T-helper 2 cell treated with Interferon-gamma antibody and Interleukin-4, amounts not matched to agents 5 μg/mL and 100 μg/mL, for 36 hours (primary cell): ENCODE measurements at regions not wholly inside any gene's neighbourhood (a gene's known extent, or its start where the extent isn't known, plus 50 kb on each side); places are given as distances from the start of the nearest gene placed in this dataset.
A peak's percentile ranks its signal among the peaks of the same experiment; 100 is the strongest.

ENCODE experiments used
- DNase-seq: peaks from one replicate; pipeline ENCODE4 v3.0.0; 2021; ENCODE audit warnings: low spot score
- H3K27ac Mint-ChIP-seq: one replicate; pipeline ENCODE4 v1.8.0; 2021; ENCODE audit warnings: mild to moderate bottlenecking, mixed read lengths
- H3K27me3 Mint-ChIP-seq: one replicate; pipeline ENCODE4 v1.8.0; 2021; ENCODE audit warnings: low read depth, mixed read lengths
- H3K36me3 Mint-ChIP-seq: one replicate; pipeline ENCODE4 v1.8.0; 2021; ENCODE audit warnings: low read depth, mixed read lengths
- H3K4me1 Mint-ChIP-seq: one replicate; pipeline ENCODE4 v1.8.0; 2021; ENCODE audit warnings: low read depth, mixed read lengths
- H3K4me3 Mint-ChIP-seq: one replicate; pipeline ENCODE4 v1.8.0; 2022; ENCODE audit warnings: mild to moderate bottlenecking, moderate library complexity, mixed read lengths
- H3K9me3 Mint-ChIP-seq: one replicate; pipeline ENCODE4 v1.8.0; 2021; ENCODE audit warnings: mixed read lengths

DNA sequence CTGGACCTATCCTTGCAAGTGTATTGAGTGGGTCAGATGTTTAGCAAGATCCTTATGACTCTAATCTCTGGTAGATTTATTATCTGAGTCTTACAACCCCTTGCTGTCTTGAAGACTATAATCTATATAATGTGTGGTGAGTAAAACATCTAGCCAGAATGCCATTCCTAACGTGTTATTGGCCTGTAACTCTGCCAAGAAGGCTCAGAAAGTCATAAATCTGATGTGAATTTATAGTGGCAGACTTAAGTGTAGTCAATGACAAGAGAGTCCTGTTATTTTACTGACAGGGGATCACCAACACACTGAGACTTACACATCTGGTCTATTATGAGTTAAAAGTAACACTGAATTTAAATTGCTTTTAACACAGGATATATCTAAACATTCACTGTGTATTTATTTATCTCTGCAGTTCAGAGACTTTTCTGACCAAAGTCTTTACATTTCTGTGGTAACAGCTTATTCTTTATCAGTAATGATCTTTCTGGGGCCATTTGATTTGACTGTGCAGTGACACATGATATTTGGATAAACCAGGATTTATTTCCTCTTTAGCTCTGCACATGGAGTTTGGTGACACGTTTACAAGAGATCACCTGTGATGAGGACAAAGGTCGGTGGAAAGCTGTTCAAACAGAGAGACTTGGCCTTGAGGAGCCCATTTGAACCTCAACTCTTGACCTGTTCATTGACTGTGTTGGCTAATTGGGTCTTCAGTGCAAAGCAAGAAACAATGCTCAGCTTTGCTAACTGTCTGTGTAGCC is 415.8 kb downstream of the STIM2 start:
- Mint-ChIP-seq H3K4me1 (no peaks in the 10 kb centered on the region), H3K27me3 (no peaks in the 10 kb centered on the region), H3K9me3 (no peaks in the 10 kb centered on the region), H3K4me3 (no peak overlapping the region), H3K36me3 (no peaks in the 10 kb centered on the region), H3K27ac (no peak overlapping the region)
- no peak for DNase-seq

DNA sequence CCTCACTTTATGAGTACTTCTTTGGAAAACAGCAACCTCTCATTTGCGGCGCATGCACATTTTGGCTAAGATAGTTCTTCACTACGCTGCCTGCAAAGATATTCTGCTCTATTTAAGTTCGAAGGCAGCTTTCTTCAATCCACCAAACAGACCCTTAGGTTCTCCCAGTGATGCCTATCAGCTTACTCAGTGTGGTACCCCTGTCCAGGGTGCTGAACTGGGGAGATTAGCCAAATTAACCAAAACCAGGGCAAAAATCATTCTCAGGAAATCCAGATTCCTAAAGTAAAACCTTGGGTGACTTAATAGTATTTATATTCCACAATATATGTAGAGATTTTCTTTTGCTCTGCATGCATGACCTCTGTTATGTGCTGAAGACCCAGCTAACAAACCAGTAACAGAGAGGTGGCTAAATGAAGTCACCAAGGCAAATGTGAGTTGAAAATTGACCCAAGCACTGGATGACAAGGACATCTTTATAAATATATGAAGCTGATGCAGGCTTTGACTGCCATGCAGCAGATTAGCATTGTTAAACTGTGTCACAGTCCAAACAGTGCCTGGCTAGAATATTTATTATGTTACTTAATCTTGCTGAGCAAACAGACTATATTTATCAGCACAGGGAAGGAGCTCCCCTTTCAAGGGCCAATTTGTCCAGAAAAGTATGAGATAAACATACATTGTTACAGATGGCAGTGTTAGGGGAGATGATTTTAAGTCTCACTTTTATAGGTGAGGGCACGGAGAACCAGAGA is 418.2 kb downstream of the STIM2 start:
- DNase-seq: no peak
- H3K36me3 Mint-ChIP-seq: no peaks in the 10 kb centered on the region
- H3K4me3 Mint-ChIP-seq: no peak overlapping the region
- H3K27me3 Mint-ChIP-seq: no peaks in the 10 kb centered on the region
- no peaks in the 10 kb centered on the region for H3K9me3 Mint-ChIP-seq
- H3K27ac Mint-ChIP-seq: no peak overlapping the region
- no peaks in the 10 kb centered on the region for H3K4me1 Mint-ChIP-seq

DNA sequence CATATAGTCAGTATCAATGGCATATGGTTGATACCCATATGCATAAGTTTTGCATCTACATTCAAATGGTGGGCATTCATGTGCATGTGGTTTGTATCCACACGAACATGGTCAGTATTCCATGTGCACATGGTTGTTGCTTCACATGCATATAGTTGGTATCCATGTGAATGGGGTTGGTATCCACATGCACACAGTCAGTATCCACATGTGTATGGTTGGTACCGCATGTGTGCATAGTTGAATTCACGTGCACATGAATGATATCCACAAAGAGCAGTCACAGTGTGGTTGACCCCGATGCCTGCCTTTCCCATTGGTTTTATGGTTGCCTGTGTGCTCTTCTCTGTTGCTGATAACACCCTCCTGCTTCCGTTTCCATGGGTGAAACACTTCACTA is 427.9 kb downstream of the STIM2 start:
- H3K9me3 Mint-ChIP-seq: no peaks in the 10 kb centered on the region
- no peaks in the 10 kb centered on the region for H3K36me3 Mint-ChIP-seq
- H3K4me1 Mint-ChIP-seq: no peaks in the 10 kb centered on the region
- no peak overlapping the region for H3K27ac Mint-ChIP-seq
- H3K4me3 Mint-ChIP-seq: no peak overlapping the region
- no peak for DNase-seq
- no peaks in the 10 kb centered on the region for H3K27me3 Mint-ChIP-seq

DNA sequence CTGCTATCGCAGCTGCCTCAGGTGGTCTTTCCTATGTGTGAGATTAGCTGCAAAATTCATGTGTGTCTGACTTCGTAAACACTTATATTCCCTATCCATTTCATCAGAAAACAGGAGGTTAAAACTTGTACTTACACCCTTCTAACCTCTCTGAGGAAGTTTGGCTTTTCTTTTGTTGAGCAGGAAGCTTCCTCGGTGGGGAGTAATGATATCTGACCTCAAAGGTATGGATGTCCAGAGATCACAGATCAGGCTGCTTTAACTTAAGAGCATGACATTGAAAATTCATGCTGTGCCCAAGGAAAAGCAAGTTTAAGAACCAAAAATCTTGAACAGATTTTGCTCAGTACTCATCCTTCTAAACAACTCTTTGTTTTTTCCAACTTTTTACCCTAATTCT is 429.1 kb downstream of the STIM2 start:
- H3K4me1 Mint-ChIP-seq: no peaks in the 10 kb centered on the region
- H3K4me3 Mint-ChIP-seq: no peak overlapping the region
- no peaks in the 10 kb centered on the region for H3K27me3 Mint-ChIP-seq
- H3K27ac Mint-ChIP-seq: no peak overlapping the region
- no peaks in the 10 kb centered on the region for H3K9me3 Mint-ChIP-seq
- no peak for DNase-seq
- no peaks in the 10 kb centered on the region for H3K36me3 Mint-ChIP-seq

DNA sequence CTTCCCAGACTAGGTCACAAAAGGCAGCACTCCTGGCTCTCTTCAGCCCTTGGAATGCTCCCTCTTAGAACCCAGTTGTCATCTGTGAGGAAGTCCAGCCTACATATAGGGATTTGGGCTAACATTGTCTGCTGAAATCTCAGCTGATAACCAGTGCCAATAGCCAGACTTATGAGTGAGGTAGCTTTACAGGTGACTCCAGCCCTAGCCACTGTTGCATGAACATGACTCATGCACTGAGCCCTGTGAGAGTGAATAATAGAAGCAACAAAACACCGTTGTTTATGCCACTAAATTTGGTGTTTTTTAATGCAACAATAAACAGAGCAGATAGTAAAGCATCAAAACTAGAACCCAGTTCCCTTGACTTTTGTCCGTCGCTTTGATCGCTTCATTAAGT is 433.2 kb downstream of the STIM2 start:
- H3K4me3 Mint-ChIP-seq: no peak overlapping the region
- no peak for DNase-seq
- H3K4me1 Mint-ChIP-seq: no peaks in the 10 kb centered on the region
- no peaks in the 10 kb centered on the region for H3K9me3 Mint-ChIP-seq
- no peak overlapping the region for H3K27ac Mint-ChIP-seq
- no peaks in the 10 kb centered on the region for H3K36me3 Mint-ChIP-seq
- H3K27me3 Mint-ChIP-seq: no peaks in the 10 kb centered on the region

DNA sequence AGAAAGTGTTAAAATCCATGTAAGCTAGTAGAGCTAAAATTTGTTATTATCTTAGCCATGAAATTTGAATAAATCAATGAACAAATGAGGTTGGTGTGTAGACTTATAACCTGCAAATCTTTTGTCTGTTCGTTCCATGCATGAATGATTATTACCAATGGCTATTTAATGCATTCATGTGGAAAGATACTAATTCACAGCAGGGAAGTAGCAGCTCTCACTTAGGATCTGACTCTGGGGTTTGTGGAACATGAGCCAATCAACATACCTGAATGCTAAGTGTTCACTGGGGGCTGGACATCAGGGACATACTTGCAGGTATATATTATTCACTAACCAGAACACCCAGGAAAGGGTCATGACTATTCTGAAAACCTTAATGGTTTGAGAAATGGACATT is 444.1 kb downstream of the STIM2 start:
- Mint-ChIP-seq H3K4me3 (no peak overlapping the region), H3K27ac (no peak overlapping the region), H3K36me3 (no peaks in the 10 kb centered on the region), H3K27me3 (no peaks in the 10 kb centered on the region), H3K4me1 (no peaks in the 10 kb centered on the region), H3K9me3 (peaks cover 6% of the 10 kb centered on the region)
- DNase-seq: no peak

DNA sequence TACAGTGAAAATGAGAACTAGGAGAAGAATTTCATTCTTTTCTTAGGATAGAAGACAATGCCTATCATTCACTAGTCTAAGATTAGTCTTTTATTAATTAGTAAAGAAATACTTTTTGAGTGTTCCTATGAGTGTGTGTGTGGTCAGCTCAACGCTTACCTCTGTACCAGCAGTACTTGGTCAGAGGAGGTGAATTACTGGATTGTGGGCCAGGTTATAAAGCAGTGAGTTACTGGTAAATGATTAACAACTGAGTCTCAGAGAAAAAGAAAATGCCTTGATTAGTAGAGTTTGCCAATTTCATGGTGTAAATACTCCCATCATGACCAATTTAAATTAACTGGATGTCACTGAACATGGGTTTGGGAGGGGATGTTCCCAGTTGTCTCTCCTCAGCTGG is 444.6 kb downstream of the STIM2 start:
- no peak overlapping the region for H3K4me3 Mint-ChIP-seq
- peaks cover 6% of the 10 kb centered on the region for H3K9me3 Mint-ChIP-seq
- no peaks in the 10 kb centered on the region for H3K4me1 Mint-ChIP-seq
- no peaks in the 10 kb centered on the region for H3K27me3 Mint-ChIP-seq
- H3K27ac Mint-ChIP-seq: no peak overlapping the region
- no peaks in the 10 kb centered on the region for H3K36me3 Mint-ChIP-seq
- no peak for DNase-seq

DNA sequence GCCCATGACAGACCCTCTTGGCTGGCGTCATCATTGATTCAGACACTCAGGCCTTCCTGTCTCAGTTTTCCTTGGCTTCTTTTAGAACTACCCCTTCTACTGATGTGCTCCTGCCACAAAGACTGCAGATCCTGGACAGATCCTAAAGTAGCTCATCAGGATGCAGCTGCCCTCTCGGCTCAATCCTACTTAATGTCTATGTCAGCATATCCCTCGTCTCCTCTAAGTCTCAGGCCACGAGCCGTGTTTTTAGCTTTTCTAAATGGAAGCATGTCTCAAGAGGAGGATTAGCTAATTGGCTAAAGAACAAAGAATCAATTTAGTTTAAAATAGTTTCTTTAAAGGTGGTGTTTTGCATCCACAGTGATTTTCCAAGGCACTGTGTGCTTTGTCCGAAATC is 447.7 kb downstream of the STIM2 start:
- Mint-ChIP-seq H3K4me3 (no peak overlapping the region), H3K4me1 (no peaks in the 10 kb centered on the region), H3K27me3 (no peaks in the 10 kb centered on the region), H3K27ac (no peak overlapping the region), H3K9me3 (no peaks in the 10 kb centered on the region), H3K36me3 (no peaks in the 10 kb centered on the region)
- no peak for DNase-seq

DNA sequence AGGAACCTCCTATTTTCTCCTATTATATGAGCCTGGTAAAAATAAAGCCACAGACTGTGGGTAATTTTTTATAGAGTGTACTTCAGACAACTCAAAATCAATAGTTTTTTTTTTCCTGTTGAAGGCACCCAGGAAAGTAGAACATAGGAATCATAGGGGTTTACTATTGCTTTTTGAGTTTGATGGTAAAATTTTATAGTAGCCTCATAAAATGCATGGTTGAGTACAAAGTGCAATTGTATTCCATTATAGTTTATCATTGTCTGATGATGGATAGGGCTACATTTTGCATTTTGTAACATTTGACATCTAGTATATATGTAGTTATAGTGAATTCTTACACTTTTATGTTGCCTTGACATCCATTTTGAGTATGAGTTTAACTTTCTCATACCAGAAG is 455.0 kb downstream of the STIM2 start:
- DNase-seq: no peak
- no peaks in the 10 kb centered on the region for H3K4me1 Mint-ChIP-seq
- no peaks in the 10 kb centered on the region for H3K9me3 Mint-ChIP-seq
- no peak overlapping the region for H3K27ac Mint-ChIP-seq
- no peaks in the 10 kb centered on the region for H3K36me3 Mint-ChIP-seq
- H3K27me3 Mint-ChIP-seq: no peaks in the 10 kb centered on the region
- no peak overlapping the region for H3K4me3 Mint-ChIP-seq

DNA sequence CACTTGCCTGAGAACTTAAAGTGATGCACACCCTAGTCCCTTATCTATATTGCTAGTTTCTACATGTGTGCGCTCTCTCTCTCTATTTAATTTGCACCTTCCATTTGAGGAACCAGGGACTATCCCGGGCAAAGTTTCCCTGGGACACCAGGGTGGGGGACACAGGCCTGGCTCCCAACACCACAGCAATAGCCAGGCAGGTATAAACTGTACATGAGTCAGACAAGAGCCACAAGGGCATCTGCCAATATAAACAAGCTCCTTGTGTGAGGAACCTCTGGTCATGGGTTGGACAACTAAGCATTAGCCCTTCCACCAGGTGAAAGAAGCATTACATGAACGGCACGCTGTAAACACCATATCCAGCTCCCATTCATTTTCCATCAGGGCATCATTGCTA is 455.5 kb downstream of the STIM2 start:
- Mint-ChIP-seq H3K27ac (no peak overlapping the region), H3K36me3 (no peaks in the 10 kb centered on the region)

DNA sequence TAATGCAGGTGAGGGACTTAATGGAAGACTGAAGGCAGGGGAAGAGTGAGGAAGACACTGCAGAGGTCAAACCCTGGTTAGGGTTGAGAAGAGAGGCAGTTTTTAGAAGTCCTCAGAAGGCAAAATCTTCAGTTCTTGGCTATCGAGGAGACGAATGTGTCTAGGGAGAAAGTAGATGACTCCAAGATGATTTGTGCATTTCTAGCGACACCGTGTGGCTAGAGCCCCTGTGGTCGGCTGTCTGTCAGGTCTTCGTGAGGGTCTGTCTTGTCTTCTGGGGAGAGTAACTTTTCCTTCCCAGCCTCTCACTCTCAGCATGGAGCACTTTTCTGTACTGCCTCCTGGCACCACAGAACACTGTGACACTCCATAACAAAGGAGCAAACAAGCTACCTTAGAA is 458.1 kb downstream of the STIM2 start:
- peak; percentile 4 for DNase-seq
- H3K4me1 Mint-ChIP-seq: no peaks in the 10 kb centered on the region
- no peaks in the 10 kb centered on the region for H3K9me3 Mint-ChIP-seq
- H3K4me3 Mint-ChIP-seq: no peak overlapping the region
- H3K36me3 Mint-ChIP-seq: no peaks in the 10 kb centered on the region
- H3K27me3 Mint-ChIP-seq: no peaks in the 10 kb centered on the region
- H3K27ac Mint-ChIP-seq: no peak overlapping the region

More for the DNA sequence above, 455.5 kb downstream of the STIM2 start:
- Mint-ChIP-seq H3K4me1 (no peaks in the 10 kb centered on the region), H3K27me3 (no peaks in the 10 kb centered on the region), H3K4me3 (no peak overlapping the region), H3K9me3 (no peaks in the 10 kb centered on the region)
- DNase-seq: no peak

DNA sequence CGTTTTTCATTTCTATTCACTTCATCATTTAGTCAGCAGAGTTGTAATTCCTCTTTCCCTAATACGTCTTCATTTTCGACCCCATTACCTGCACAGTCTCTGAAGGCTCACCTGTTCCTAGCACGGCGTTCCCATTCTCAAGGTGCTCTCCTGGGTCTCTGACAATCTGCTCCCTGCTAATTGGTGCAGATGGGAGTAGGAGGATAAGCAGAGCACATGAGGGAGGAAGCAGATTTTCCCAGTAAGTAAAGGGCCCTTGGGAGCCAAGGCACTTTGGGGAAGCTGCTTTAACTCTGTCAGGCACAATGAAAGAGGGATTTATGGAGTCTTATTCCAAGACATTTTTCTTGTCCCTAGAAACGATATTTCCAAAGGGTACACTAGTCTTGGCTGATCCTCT is 466.4 kb downstream of the STIM2 start:
- H3K27me3 Mint-ChIP-seq: no peaks in the 10 kb centered on the region
- H3K9me3 Mint-ChIP-seq: no peaks in the 10 kb centered on the region
- H3K4me3 Mint-ChIP-seq: no peak overlapping the region
- no peak overlapping the region for H3K27ac Mint-ChIP-seq
- no peak for DNase-seq
- no peaks in the 10 kb centered on the region for H3K36me3 Mint-ChIP-seq
- no peaks in the 10 kb centered on the region for H3K4me1 Mint-ChIP-seq

DNA sequence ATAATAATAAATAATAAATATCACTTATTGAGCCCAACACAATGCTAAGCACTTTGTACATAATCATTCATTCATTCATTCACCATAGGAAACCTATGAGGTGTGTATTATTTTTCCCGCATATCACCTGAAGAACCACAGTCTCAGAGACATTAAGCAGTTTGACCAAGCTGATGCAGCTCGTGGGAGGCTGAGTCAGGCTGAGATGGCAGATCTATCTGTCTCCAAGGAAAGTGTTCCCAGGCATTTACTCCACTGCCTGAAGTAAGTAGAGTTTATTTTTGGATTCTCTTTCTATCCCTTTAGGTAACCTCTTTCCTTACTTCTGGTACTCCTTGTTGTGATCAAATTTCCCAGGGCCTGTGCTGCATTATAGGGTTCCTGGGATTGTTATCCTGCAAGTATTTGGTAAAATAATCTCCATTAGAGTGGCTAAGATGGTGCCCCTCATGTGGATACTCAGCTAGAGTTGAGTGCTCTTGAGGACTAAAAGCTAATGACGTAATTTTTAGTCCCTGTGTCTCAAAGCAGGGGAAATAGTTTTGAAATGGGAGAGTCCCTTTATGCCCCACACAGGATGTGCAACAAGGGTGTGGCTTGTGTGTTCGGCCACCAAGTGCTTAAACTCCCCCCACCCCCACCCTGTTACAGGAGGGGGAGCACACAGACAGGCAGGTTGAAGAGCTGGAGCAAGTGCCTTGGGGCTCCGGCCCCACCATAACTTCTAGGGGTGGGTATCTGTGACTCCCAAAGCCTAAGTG is 467.0 kb downstream of the STIM2 start:
- Mint-ChIP-seq H3K27me3 (no peaks in the 10 kb centered on the region), H3K36me3 (no peaks in the 10 kb centered on the region), H3K4me3 (no peak overlapping the region)

DNA sequence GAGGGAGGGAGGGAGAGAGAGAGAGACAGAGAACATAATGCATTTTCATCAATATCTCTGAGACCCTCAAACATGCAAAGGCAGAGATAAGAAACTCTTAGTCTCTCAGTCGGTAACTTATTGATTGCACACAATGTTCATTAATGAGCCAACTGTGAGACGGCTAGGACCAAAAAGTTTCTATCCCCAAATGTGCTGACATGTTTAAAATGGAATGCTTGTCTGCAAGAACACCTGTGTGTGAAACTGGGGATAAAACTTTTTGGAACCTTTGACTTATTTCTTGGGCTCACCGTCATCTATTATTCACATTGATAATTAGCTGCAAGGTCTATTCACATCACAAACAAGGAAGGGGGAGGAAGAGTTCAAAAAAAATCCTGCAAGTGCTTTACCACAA is 477.9 kb downstream of the STIM2 start:
- no peak overlapping the region for H3K4me3 Mint-ChIP-seq
- H3K27ac Mint-ChIP-seq: no peak overlapping the region
- no peaks in the 10 kb centered on the region for H3K4me1 Mint-ChIP-seq
- no peaks in the 10 kb centered on the region for H3K27me3 Mint-ChIP-seq
- H3K36me3 Mint-ChIP-seq: no peaks in the 10 kb centered on the region
- H3K9me3 Mint-ChIP-seq: no peaks in the 10 kb centered on the region
- DNase-seq: no peak

More for the DNA sequence above, 467.0 kb downstream of the STIM2 start:
- Mint-ChIP-seq H3K27ac (no peak overlapping the region), H3K4me1 (no peaks in the 10 kb centered on the region), H3K9me3 (no peaks in the 10 kb centered on the region)
- DNase-seq: no peak
